ENCODE measurements at regions not wholly inside any gene's neighbourhood (a gene's known extent, or its start where the extent isn't known, plus 50 kb on each side); places are given as distances from the start of the nearest gene placed in this dataset.
A peak's percentile ranks its signal among the peaks of the same experiment; 100 is the strongest.

- WGBS (ENCODE audit: insufficient coverage), result 0% methylated on average over 1 of the region's 4 CpGs
- Histone ChIP-seq H3K9me3 (replicated peaks; ENCODE audit: control insufficient read depth, low read depth, low read length) (no peaks in the 10 kb centered on the region), H3K4me3 (ENCODE audit: low read length) (peak overlapping the region; percentile 23), H3K36me3 (ENCODE audit: control insufficient read depth, insufficient read depth, low read length) (no peaks in the 10 kb centered on the region), H3K27ac (ENCODE audit: low read length) (peak overlapping the region; percentile 90), H3K4me1 (ENCODE audit: control insufficient read depth, insufficient read depth, low read length) (peaks cover 25% of the 10 kb centered on the region), H3K27me3 (ENCODE audit: control insufficient read depth, insufficient read depth, low read length) (no peaks in the 10 kb centered on the region)
- DNase-seq, result peak; percentile 95
These were observed 153.5 kb upstream of the KLF12 start for GRCh38 chr13:74287724-74288169.

- Histone ChIP-seq H3K4me3 (ENCODE audit: low read length) (no peak overlapping the region), H3K27me3 (ENCODE audit: control insufficient read depth, insufficient read depth, low read length) (no peaks in the 10 kb centered on the region), H3K9me3 (replicated peaks; ENCODE audit: control insufficient read depth, low read depth, low read length) (no peaks in the 10 kb centered on the region), H3K27ac (ENCODE audit: low read length) (no peak overlapping the region), H3K4me1 (ENCODE audit: control insufficient read depth, insufficient read depth, low read length) (no peaks in the 10 kb centered on the region), H3K36me3 (ENCODE audit: control insufficient read depth, insufficient read depth, low read length) (no peaks in the 10 kb centered on the region)
- no peak for DNase-seq
- no CpG with 5 or more reads among the region's 1 CpG for WGBS (ENCODE audit: insufficient coverage)
These were observed 146.7 kb upstream of the KLF12 start for GRCh38 chr13:74280795-74281490.

- no peak overlapping the region for H3K4me3 ChIP-seq (ENCODE audit: low read length)
- H3K9me3 ChIP-seq (replicated peaks; ENCODE audit: control insufficient read depth, low read depth, low read length), result no peaks in the 10 kb centered on the region
- no peak for DNase-seq
- no peak overlapping the region for H3K27ac ChIP-seq (ENCODE audit: low read length)
- H3K4me1 ChIP-seq (ENCODE audit: control insufficient read depth, insufficient read depth, low read length), result no peaks in the 10 kb centered on the region
- no peaks in the 10 kb centered on the region for H3K36me3 ChIP-seq (ENCODE audit: control insufficient read depth, insufficient read depth, low read length)
- no peaks in the 10 kb centered on the region for H3K27me3 ChIP-seq (ENCODE audit: control insufficient read depth, insufficient read depth, low read length)
- WGBS (ENCODE audit: insufficient coverage), result 100% methylated on average over 1 of the region's 3 CpGs
These were observed 146.0 kb upstream of the KLF12 start for GRCh38 chr13:74280093-74280794.

GRCh38 chr13:74278901-74279300 is 144.7 kb upstream of the KLF12 start:
- DNase-seq, result no peak
- H3K9me3 ChIP-seq (replicated peaks; ENCODE audit: control insufficient read depth, low read depth, low read length), result no peaks in the 10 kb centered on the region
- H3K27me3 ChIP-seq (ENCODE audit: control insufficient read depth, insufficient read depth, low read length), result no peaks in the 10 kb centered on the region
- no peak overlapping the region for H3K4me3 ChIP-seq (ENCODE audit: low read length)
- no peak overlapping the region for H3K27ac ChIP-seq (ENCODE audit: low read length)
- H3K4me1 ChIP-seq (ENCODE audit: control insufficient read depth, insufficient read depth, low read length), result no peaks in the 10 kb centered on the region
- H3K36me3 ChIP-seq (ENCODE audit: control insufficient read depth, insufficient read depth, low read length), result no peaks in the 10 kb centered on the region
- 86% methylated on average over 1 of the region's 2 CpGs for WGBS (ENCODE audit: insufficient coverage)

- no peaks in the 10 kb centered on the region for H3K36me3 ChIP-seq (ENCODE audit: control insufficient read depth, insufficient read depth, low read length)
- peaks cover 7% of the 10 kb centered on the region for H3K9me3 ChIP-seq (replicated peaks; ENCODE audit: control insufficient read depth, low read depth, low read length)
- H3K27me3 ChIP-seq (ENCODE audit: control insufficient read depth, insufficient read depth, low read length), result no peaks in the 10 kb centered on the region
- H3K4me3 ChIP-seq (ENCODE audit: low read length), result no peak overlapping the region
- no peak overlapping the region for H3K27ac ChIP-seq (ENCODE audit: low read length)
- DNase-seq, result no peak
- 100% methylated on average over 1 of the region's 2 CpGs for WGBS (ENCODE audit: insufficient coverage)
- no peaks in the 10 kb centered on the region for H3K4me1 ChIP-seq (ENCODE audit: control insufficient read depth, insufficient read depth, low read length)
These were observed 140.7 kb upstream of the KLF12 start for GRCh38 chr13:74274916-74275315.

- H3K4me3 ChIP-seq (ENCODE audit: low read length), result no peak overlapping the region
- no peaks in the 10 kb centered on the region for H3K4me1 ChIP-seq (ENCODE audit: control insufficient read depth, insufficient read depth, low read length)
- no peaks in the 10 kb centered on the region for H3K27me3 ChIP-seq (ENCODE audit: control insufficient read depth, insufficient read depth, low read length)
- H3K9me3 ChIP-seq (replicated peaks; ENCODE audit: control insufficient read depth, low read depth, low read length), result peaks cover 7% of the 10 kb centered on the region
- peak overlapping the region; percentile 36 for H3K27ac ChIP-seq (ENCODE audit: low read length)
- peak; percentile 87 for DNase-seq
- WGBS (ENCODE audit: insufficient coverage), result no CpG with 5 or more reads among the region's 1 CpG
- no peaks in the 10 kb centered on the region for H3K36me3 ChIP-seq (ENCODE audit: control insufficient read depth, insufficient read depth, low read length)
These were observed 139.4 kb upstream of the KLF12 start for GRCh38 chr13:74273581-74273980.

GRCh38 chr13:74272826-74273225 is 138.6 kb upstream of the KLF12 start:
- Histone ChIP-seq H3K9me3 (replicated peaks; ENCODE audit: control insufficient read depth, low read depth, low read length) (peaks cover 7% of the 10 kb centered on the region), H3K27ac (ENCODE audit: low read length) (peak overlapping the region; percentile 63), H3K36me3 (ENCODE audit: control insufficient read depth, insufficient read depth, low read length) (no peaks in the 10 kb centered on the region), H3K4me3 (ENCODE audit: low read length) (no peak overlapping the region), H3K27me3 (ENCODE audit: control insufficient read depth, insufficient read depth, low read length) (no peaks in the 10 kb centered on the region), H3K4me1 (ENCODE audit: control insufficient read depth, insufficient read depth, low read length) (no peaks in the 10 kb centered on the region)
- WGBS (ENCODE audit: insufficient coverage), result no CpG with 5 or more reads among the region's 1 CpG
- peak; percentile 55 for DNase-seq

GRCh38 chr13:74270018-74270417 is 135.8 kb upstream of the KLF12 start:
- Histone ChIP-seq H3K9me3 (replicated peaks; ENCODE audit: control insufficient read depth, low read depth, low read length) (peaks cover 7% of the 10 kb centered on the region), H3K27ac (ENCODE audit: low read length) (no peak overlapping the region), H3K36me3 (ENCODE audit: control insufficient read depth, insufficient read depth, low read length) (no peaks in the 10 kb centered on the region), H3K4me3 (ENCODE audit: low read length) (no peak overlapping the region), H3K27me3 (ENCODE audit: control insufficient read depth, insufficient read depth, low read length) (no peaks in the 10 kb centered on the region), H3K4me1 (ENCODE audit: control insufficient read depth, insufficient read depth, low read length) (no peaks in the 10 kb centered on the region)
- no CpG with 5 or more reads among the region's 1 CpG for WGBS (ENCODE audit: insufficient coverage)
- DNase-seq, result no peak

- Histone ChIP-seq H3K4me3 (ENCODE audit: low read length) (no peak overlapping the region), H3K9me3 (replicated peaks; ENCODE audit: control insufficient read depth, low read depth, low read length) (peaks cover 6% of the 10 kb centered on the region), H3K27ac (ENCODE audit: low read length) (no peak overlapping the region), H3K4me1 (ENCODE audit: control insufficient read depth, insufficient read depth, low read length) (no peaks in the 10 kb centered on the region), H3K36me3 (ENCODE audit: control insufficient read depth, insufficient read depth, low read length) (no peaks in the 10 kb centered on the region), H3K27me3 (ENCODE audit: control insufficient read depth, insufficient read depth, low read length) (no peaks in the 10 kb centered on the region)
- DNase-seq, result no peak
- no CpG with 5 or more reads among the region's 1 CpG for WGBS (ENCODE audit: insufficient coverage)
These were observed 132.7 kb upstream of the KLF12 start for GRCh38 chr13:74266861-74267260.

GRCh38 chr13:74266309-74266708 is 132.1 kb upstream of the KLF12 start:
- H3K9me3 ChIP-seq (replicated peaks; ENCODE audit: control insufficient read depth, low read depth, low read length), result peaks cover 2% of the 10 kb centered on the region
- no peaks in the 10 kb centered on the region for H3K4me1 ChIP-seq (ENCODE audit: control insufficient read depth, insufficient read depth, low read length)
- DNase-seq, result no peak
- H3K36me3 ChIP-seq (ENCODE audit: control insufficient read depth, insufficient read depth, low read length), result no peaks in the 10 kb centered on the region
- no peak overlapping the region for H3K4me3 ChIP-seq (ENCODE audit: low read length)
- H3K27ac ChIP-seq (ENCODE audit: low read length), result no peak overlapping the region
- 85% methylated on average over 2 of the region's 3 CpGs for WGBS (ENCODE audit: insufficient coverage)
- H3K27me3 ChIP-seq (ENCODE audit: control insufficient read depth, insufficient read depth, low read length), result no peaks in the 10 kb centered on the region
